ENCODE measurements at regions not wholly inside any gene's neighbourhood (a gene's known extent, or its start where the extent isn't known, plus 50 kb on each side); places are given as distances from the start of the nearest gene placed in this dataset.

GRCh38 chr2:15766303-15766861 lies 174.0 kb upstream of the MYCN start:
- TF ChIP-seq CTCF (IDR thresholded peaks at IDR 0.05) (no peak), REST (IDR thresholded peaks at IDR 0.05; ENCODE audit: insufficient read depth in 1 of 2, low read depth in 2 of 2, low read length in 1 of 2) (no peak), POLR2AphosphoS5 (IDR thresholded peaks at IDR 0.05; ENCODE audit: low read depth, low read length) (no peak), TCF7L2 (IDR thresholded peaks at IDR 0.05; ENCODE audit: low read depth, low read length) (no peak)
